Loucy (cell line): ENCODE measurements at regions not wholly inside any gene's neighbourhood (a gene's known extent, or its start where the extent isn't known, plus 50 kb on each side); places are given as distances from the start of the nearest gene placed in this dataset.
"Not testable (repeated sequence)": the region's sequence is repeated elsewhere in the genome, so short reads cannot be mapped to it uniquely, and the experiment has no call there.

Experiments used
- H2AFZ ChIP-seq: fragments of 200-600 bp; sonication (generic); 2 replicates; pipeline ENCODE4 v1.6.0; 2016; ENCODE audit warnings: antibody characterized with exemption, mild to moderate bottlenecking, low read length, moderate library complexity
- H3F3A ChIP-seq: fragments of 200-600 bp; 2 replicates; pipeline ENCODE4 v1.6.0; 2016; ENCODE audit warnings: antibody characterized with exemption, low read depth, mild to moderate bottlenecking
- H3K27me3 ChIP-seq: fragments of 200-600 bp; sonication (generic); 2 replicates; pipeline ENCODE4 v1.6.1; 2014; ENCODE audit warnings: low read length, mild to moderate bottlenecking; ENCODE audit not compliant: insufficient read depth, poor library complexity, severe bottlenecking
- H3K36me3 ChIP-seq: fragments of 200-600 bp; sonication (generic); 2 replicates; pipeline ENCODE4 v1.6.1; 2016; ENCODE audit warnings: low read length; ENCODE audit not compliant: insufficient read depth
- H3K4me1 ChIP-seq: fragments of 200-600 bp; sonication (generic); 2 replicates; pipeline ENCODE4 v1.5.1; 2014; ENCODE audit warnings: low read length, mild to moderate bottlenecking; ENCODE audit not compliant: insufficient read depth, poor library complexity, severe bottlenecking
- H3K4me2 ChIP-seq: fragments of 200-600 bp; sonication (generic); 2 replicates; pipeline ENCODE4 v1.6.0; 2014; ENCODE audit warnings: antibody characterized with exemption, low read length, low read depth, mild to moderate bottlenecking; ENCODE audit not compliant: poor library complexity, severe bottlenecking
- H3K4me3 ChIP-seq: fragments of 200-600 bp; sonication (generic); 2 replicates; pipeline ENCODE4 v1.5.1; 2014; ENCODE audit warnings: low read length, mild to moderate bottlenecking, mixed read lengths; ENCODE audit not compliant: poor library complexity, severe bottlenecking
- H3K79me2 ChIP-seq: fragments of 200-600 bp; sonication (generic); 2 replicates; pipeline ENCODE4 v1.6.1; 2014; ENCODE audit warnings: low read length; ENCODE audit not compliant: insufficient read depth
- H3K9ac ChIP-seq: fragments of 200-600 bp; sonication (generic); 2 replicates; pipeline ENCODE4 v1.6.0; 2014; ENCODE audit warnings: mild to moderate bottlenecking, low read depth, low read length, moderate library complexity; ENCODE audit not compliant: poor library complexity, severe bottlenecking
- H3K9me2 ChIP-seq: fragments of 200-600 bp; sonication (generic); replicated peaks from 2 replicates; pipeline ENCODE4 v1.6.1; 2016; ENCODE audit warnings: low read depth, low read length, mixed read lengths
- H3K9me3 ChIP-seq: fragments of 200-600 bp; sonication (generic); 2 replicates; pipeline ENCODE4 v1.6.1; 2014; ENCODE audit warnings: mild to moderate bottlenecking, antibody characterized with exemption, low read length, low read depth; ENCODE audit not compliant: insufficient read depth
- H4K20me1 ChIP-seq: fragments of 200-600 bp; sonication (generic); 2 replicates; pipeline ENCODE4 v1.6.0; 2014; ENCODE audit warnings: antibody characterized with exemption, low read length, mild to moderate bottlenecking; ENCODE audit not compliant: insufficient read depth, poor library complexity, severe bottlenecking
- EZH2phosphoT487 ChIP-seq: fragments of 200-600 bp; IDR thresholded peaks from 2 replicates; pipeline ENCODE4 v1.6.1; 2018; ENCODE audit warnings: antibody characterized with exemption, mild to moderate bottlenecking, moderate library complexity, borderline replicate concordance
- TF ChIP-seq, protein P1 (sequence below): fragments of 200-600 bp; sonication (generic); conservative IDR thresholded peaks from 2 replicates; pipeline ENCODE4 v1.5.1; 2014; ENCODE audit warnings: mild to moderate bottlenecking, antibody characterized with exemption, low read length

GRCh38 chr10:9579110-9579705 is 1438.5 kb upstream of the CELF2 start:
- Histone ChIP-seq H3K4me1 (no peaks in the 10 kb centered on the region), H3K4me3 (no peak overlapping the region), H3K27me3 (no peaks in the 10 kb centered on the region), H3K9ac (no peak overlapping the region), H3K9me3 (no peaks in the 10 kb centered on the region), H3K9me2 (no peaks in the 10 kb centered on the region), H3K79me2 (no peaks in the 10 kb centered on the region), H2AFZ (no peak overlapping the region), H3K4me2 (no peak overlapping the region), H3F3A (no peaks in the 10 kb centered on the region), H4K20me1 (no peaks in the 10 kb centered on the region), H3K36me3 (no peaks in the 10 kb centered on the region)
- TF ChIP-seq EZH2phosphoT487 = no peak
- TF ChIP-seq, protein P1, sequence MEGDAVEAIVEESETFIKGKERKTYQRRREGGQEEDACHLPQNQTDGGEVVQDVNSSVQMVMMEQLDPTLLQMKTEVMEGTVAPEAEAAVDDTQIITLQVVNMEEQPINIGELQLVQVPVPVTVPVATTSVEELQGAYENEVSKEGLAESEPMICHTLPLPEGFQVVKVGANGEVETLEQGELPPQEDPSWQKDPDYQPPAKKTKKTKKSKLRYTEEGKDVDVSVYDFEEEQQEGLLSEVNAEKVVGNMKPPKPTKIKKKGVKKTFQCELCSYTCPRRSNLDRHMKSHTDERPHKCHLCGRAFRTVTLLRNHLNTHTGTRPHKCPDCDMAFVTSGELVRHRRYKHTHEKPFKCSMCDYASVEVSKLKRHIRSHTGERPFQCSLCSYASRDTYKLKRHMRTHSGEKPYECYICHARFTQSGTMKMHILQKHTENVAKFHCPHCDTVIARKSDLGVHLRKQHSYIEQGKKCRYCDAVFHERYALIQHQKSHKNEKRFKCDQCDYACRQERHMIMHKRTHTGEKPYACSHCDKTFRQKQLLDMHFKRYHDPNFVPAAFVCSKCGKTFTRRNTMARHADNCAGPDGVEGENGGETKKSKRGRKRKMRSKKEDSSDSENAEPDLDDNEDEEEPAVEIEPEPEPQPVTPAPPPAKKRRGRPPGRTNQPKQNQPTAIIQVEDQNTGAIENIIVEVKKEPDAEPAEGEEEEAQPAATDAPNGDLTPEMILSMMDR = no peak

DNA sequence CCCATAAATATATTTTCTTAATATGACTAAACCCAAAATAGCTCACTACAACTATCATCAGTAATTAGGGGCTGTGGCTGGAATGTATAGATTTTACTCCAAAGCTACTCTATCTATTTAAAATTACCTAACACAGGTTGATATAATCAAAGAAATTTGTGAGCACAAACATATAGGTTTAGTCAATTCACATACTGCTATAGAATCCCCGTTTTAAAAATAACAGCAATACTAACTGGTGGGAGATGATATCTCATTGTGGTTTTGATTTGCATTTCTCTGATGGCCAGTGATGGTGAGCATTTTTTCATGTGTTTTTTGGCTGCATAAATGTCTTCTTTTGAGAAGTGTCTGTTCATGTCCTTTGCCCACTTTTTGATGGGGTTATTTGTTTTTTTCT is 1434.9 kb upstream of the CELF2 start:
- H3K9ac ChIP-seq, H3K9me2 ChIP-seq, H3K27me3 ChIP-seq, H4K20me1 ChIP-seq, H3K36me3 ChIP-seq, H3K4me1 ChIP-seq, H3F3A ChIP-seq, H3K9me3 ChIP-seq, H3K4me3 ChIP-seq, H3K79me2 ChIP-seq, H2AFZ ChIP-seq, H3K4me2 ChIP-seq: not testable (repeated sequence)

DNA sequence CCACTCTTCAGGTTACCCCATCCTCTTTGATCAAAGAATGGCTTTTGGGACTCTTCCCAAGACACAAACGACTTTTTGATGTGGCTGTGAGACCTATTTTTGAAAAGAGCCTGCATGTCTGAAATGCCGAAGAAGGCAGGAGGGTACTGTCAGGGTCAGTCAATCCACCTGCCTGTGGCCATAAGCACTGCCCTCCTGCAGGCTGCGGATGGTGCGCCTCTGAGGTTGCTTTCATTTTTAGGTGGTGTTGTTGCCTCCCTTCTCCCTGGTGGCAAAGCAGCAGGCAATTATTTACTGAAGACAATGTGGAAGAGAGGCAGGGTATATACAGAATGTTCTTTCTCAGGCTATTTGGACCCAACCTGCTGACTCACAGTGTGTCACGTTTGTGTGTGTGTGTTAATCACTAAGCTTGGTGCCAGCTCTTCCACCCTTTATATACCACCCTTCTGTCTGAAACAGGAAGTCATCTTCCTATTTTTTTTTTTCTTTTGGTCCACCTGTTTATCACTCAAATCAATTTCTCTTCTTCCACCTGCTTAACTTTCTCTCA is 1421.2 kb upstream of the CELF2 start:
- H3K27me3 ChIP-seq = no peaks in the 10 kb centered on the region
- no peak overlapping the region for H3K4me3 ChIP-seq
- no peak overlapping the region for H3K9ac ChIP-seq
- no peaks in the 10 kb centered on the region for H3K4me1 ChIP-seq
- H3K4me2 ChIP-seq = no peak overlapping the region
- H3K9me2 ChIP-seq = no peaks in the 10 kb centered on the region
- H4K20me1 ChIP-seq = no peaks in the 10 kb centered on the region
- no peaks in the 10 kb centered on the region for H3K9me3 ChIP-seq
- no peaks in the 10 kb centered on the region for H3F3A ChIP-seq
- H2AFZ ChIP-seq = no peak overlapping the region
- H3K36me3 ChIP-seq = no peaks in the 10 kb centered on the region
- TF ChIP-seq, protein P1 = no peak
- no peak for TF ChIP-seq EZH2phosphoT487
- H3K79me2 ChIP-seq = no peaks in the 10 kb centered on the region

DNA sequence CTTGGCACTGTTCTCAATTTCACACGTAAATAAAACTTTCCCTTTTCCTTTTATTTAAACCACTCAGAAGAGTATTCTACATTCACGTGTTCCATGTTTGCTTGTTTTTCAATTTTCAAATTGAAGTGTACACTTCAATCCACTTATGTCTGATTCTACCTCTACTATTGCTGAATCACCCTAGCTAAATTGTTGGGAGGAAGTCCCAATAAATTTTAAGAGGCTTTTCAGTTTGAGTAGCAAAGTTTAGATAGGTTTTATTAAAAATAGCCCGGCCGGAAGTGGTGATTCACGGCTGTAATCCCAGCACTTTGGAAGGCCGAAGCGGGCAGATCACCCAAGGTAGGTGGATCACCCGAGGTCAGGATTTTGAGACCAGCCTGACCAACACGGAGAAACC is 1414.7 kb upstream of the CELF2 start:
- no peak overlapping the region for H3K4me3 ChIP-seq
- H3K9ac ChIP-seq = no peak overlapping the region
- H3K9me3 ChIP-seq = no peaks in the 10 kb centered on the region
- no peak overlapping the region for H2AFZ ChIP-seq
- H3K27me3 ChIP-seq = no peaks in the 10 kb centered on the region
- H3K4me1 ChIP-seq = no peaks in the 10 kb centered on the region
- H3K4me2 ChIP-seq = no peak overlapping the region
- H4K20me1 ChIP-seq = no peaks in the 10 kb centered on the region
- H3K9me2 ChIP-seq = no peaks in the 10 kb centered on the region
- no peaks in the 10 kb centered on the region for H3K36me3 ChIP-seq
- TF ChIP-seq, protein P1 = no peak
- TF ChIP-seq EZH2phosphoT487 = no peak
- no peaks in the 10 kb centered on the region for H3F3A ChIP-seq
- H3K79me2 ChIP-seq = no peaks in the 10 kb centered on the region
